Suprapubic skin (tissue), 4 donors: ENCODE measurements at regions not wholly inside any gene's neighbourhood (a gene's known extent, or its start where the extent isn't known, plus 50 kb on each side); places are given as distances from the start of the nearest gene placed in this dataset.
"Not testable (repeated sequence)": the region's sequence is repeated elsewhere in the genome, so short reads cannot be mapped to it uniquely, and the experiment has no call there.

Source experiments
- DNase-seq, 2 donors: peaks; one replicate each; pipeline ENCODE4 v3.0.0-alpha.2; 2019; ENCODE audit warnings: low spot score in 2 of 2
- H3K27ac ChIP-seq: fragments of 200-600 bp; sonication (generic); one replicate; pipeline ENCODE4 v1.5.1; 2019
- H3K27me3 ChIP-seq: fragments of 200-600 bp; sonication (generic); one replicate; pipeline ENCODE4 v1.5.1; 2019
- H3K36me3 ChIP-seq: fragments of 200-600 bp; sonication (generic); one replicate; pipeline ENCODE4 v1.5.1; 2019
- H3K4me1 ChIP-seq: fragments of 200-600 bp; sonication (generic); one replicate; pipeline ENCODE4 v1.5.1; 2019
- H3K4me3 ChIP-seq: fragments of 200-600 bp; sonication (generic); one replicate; pipeline ENCODE4 v1.5.1; 2019; ENCODE audit warnings: mild to moderate bottlenecking
- H3K9me3 ChIP-seq: fragments of 200-600 bp; sonication (generic); one replicate; pipeline ENCODE4 v1.5.1; 2019
- EP300 ChIP-seq: sonication (generic); formaldehyde crosslinking; IDR thresholded peaks from one replicate; pipeline ENCODE4 v1.6.1; 2017; ENCODE audit warnings: antibody characterized with exemption
- POLR2A ChIP-seq, 2 donors: fragments of 450-650 bp; IDR thresholded peaks; one replicate each; pipeline ENCODE4 v1.6.1; 2017; ENCODE audit warnings: antibody characterized with exemption in 2 of 2, mild to moderate bottlenecking in 2 of 2, moderate library complexity in 2 of 2
- POLR2AphosphoS5 ChIP-seq, 3 donors: sonication (generic); formaldehyde crosslinking; IDR thresholded peaks; one replicate each; pipeline ENCODE4 v1.6.1; 2017; ENCODE audit warnings: antibody characterized with exemption in 3 of 3
- WGBS: methylation state at CpG from one replicate; pipeline ENCODE4 v1.1.5; 2018; 5-methylcytosine and 5-hydroxymethylcytosine counted together
- TF ChIP-seq, protein P1 (sequence below), 2 donors: fragments of 200-600 bp in 1 of 2; fragments of 450-650 bp in 1 of 2; sonication (generic) in 1 of 2; IDR thresholded peaks; one replicate each; pipeline ENCODE4 v1.5.1; 2016 to 2019; ENCODE audit warnings: antibody characterized with exemption in 2 of 2, mild to moderate bottlenecking in 1 of 2, moderate library complexity in 1 of 2

DNA sequence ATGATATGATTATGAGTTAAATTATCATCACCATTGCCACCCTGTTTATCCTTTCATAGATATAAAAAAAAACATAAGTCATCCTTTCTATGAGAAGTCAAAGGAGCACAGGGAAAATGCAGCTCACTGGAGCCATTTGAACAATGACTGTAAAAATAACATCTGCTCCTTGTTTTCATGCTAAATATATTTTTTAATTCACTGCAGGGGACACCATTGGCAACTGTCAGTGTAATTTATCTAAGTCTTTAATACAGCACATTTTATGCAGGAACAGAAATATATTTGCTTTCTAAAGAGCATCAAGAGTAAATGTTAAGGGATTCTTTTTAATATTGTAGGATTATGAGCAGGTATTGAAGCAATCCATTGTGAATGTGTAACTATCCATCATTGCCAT is 371.3 kb downstream of the ZBBX start:
- Histone ChIP-seq H3K27ac (no peak overlapping the region), H3K4me3 (no peak overlapping the region), H3K4me1 (no peaks in the 10 kb centered on the region), H3K9me3 (no peaks in the 10 kb centered on the region), H3K27me3 (no peaks in the 10 kb centered on the region), H3K36me3 (no peaks in the 10 kb centered on the region)
- no peak for DNase-seq
- TF ChIP-seq, protein P1, sequence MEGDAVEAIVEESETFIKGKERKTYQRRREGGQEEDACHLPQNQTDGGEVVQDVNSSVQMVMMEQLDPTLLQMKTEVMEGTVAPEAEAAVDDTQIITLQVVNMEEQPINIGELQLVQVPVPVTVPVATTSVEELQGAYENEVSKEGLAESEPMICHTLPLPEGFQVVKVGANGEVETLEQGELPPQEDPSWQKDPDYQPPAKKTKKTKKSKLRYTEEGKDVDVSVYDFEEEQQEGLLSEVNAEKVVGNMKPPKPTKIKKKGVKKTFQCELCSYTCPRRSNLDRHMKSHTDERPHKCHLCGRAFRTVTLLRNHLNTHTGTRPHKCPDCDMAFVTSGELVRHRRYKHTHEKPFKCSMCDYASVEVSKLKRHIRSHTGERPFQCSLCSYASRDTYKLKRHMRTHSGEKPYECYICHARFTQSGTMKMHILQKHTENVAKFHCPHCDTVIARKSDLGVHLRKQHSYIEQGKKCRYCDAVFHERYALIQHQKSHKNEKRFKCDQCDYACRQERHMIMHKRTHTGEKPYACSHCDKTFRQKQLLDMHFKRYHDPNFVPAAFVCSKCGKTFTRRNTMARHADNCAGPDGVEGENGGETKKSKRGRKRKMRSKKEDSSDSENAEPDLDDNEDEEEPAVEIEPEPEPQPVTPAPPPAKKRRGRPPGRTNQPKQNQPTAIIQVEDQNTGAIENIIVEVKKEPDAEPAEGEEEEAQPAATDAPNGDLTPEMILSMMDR (IDR thresholded peaks at IDR 0.05): no peak
- TF ChIP-seq POLR2A (IDR thresholded peaks at IDR 0.05): no peak
- TF ChIP-seq EP300: no peak
- TF ChIP-seq POLR2AphosphoS5 (IDR thresholded peaks at IDR 0.05): no peak

- H3K36me3 ChIP-seq: no peaks in the 10 kb centered on the region
- H3K4me3 ChIP-seq: no peak overlapping the region
- TF ChIP-seq, protein P1 (IDR thresholded peaks at IDR 0.05): no peak
- TF ChIP-seq POLR2AphosphoS5 (IDR thresholded peaks at IDR 0.05): no peak
- TF ChIP-seq EP300: no peak
- no peak for DNase-seq
- WGBS: 97% methylated on average over 3 of the region's 4 CpGs
- no peaks in the 10 kb centered on the region for H3K4me1 ChIP-seq
- H3K27ac ChIP-seq: no peak overlapping the region
- H3K27me3 ChIP-seq: no peaks in the 10 kb centered on the region
- H3K9me3 ChIP-seq: no peaks in the 10 kb centered on the region
Measured at GRCh38 chr3:167001374-167001773, 378.7 kb downstream of the ZBBX start.

DNA sequence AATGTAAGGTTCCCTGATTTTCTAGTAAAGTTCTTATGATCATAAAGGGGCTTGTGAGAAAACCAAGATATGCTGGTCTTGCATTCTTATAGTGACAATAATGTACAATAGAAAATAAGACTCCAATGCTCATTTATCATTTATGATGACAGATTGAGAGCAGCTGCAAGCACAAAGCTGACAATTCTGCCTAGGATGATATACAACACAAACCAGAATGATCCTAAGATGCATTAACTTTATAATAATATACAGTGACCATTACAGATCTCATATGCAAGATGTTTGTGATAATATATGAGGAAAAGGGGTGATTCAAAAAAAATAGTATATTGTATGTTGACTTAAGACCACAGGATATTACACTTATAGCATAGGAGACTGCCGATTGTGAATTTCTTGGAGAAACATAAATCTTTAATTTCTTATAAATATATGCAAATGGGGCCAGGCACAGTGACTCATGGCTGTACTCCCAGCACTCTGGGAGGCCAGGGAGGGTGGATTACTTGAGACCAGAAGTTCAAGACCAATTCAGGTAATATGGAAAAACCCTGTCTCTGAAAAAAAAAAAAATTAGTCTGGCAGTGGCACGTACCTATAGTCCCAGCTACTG is 387.0 kb downstream of the ZBBX start:
- TF ChIP-seq POLR2AphosphoS5 (IDR thresholded peaks at IDR 0.05) (no peak), EP300 (no peak), POLR2A (IDR thresholded peaks at IDR 0.05) (no peak)
- TF ChIP-seq, protein P1 (IDR thresholded peaks at IDR 0.05): no peak
- no peaks in the 10 kb centered on the region for H3K36me3 ChIP-seq
- no peak overlapping the region for H3K27ac ChIP-seq
- H3K27me3 ChIP-seq: no peaks in the 10 kb centered on the region
- no peak for DNase-seq
- H3K4me1 ChIP-seq: no peaks in the 10 kb centered on the region
- H3K9me3 ChIP-seq: no peaks in the 10 kb centered on the region
- no peak overlapping the region for H3K4me3 ChIP-seq
- 45% methylated on average over 2 of the region's 2 CpGs for WGBS

DNA sequence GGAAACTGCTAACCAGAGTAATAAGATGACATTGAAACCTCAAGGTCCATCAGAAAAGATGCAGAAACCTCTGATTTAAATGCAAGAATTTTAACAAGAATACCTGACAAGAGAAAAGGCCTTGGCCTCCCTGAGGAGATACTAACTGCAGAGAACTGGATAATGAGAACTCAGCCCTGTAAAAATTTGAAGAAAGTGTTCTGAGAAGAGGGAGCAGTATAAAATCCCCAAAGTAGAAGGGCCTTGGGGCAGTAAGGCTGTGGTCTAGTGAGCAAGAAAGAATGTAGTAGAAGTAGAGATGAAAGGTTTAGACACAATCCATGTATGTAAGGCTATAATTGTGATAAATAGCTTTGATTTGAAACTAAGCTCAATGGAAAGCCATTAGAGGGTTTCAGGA is 394.1 kb downstream of the ZBBX start:
- Histone ChIP-seq H3K27me3 (no peaks in the 10 kb centered on the region), H3K27ac (no peak overlapping the region)

DNA sequence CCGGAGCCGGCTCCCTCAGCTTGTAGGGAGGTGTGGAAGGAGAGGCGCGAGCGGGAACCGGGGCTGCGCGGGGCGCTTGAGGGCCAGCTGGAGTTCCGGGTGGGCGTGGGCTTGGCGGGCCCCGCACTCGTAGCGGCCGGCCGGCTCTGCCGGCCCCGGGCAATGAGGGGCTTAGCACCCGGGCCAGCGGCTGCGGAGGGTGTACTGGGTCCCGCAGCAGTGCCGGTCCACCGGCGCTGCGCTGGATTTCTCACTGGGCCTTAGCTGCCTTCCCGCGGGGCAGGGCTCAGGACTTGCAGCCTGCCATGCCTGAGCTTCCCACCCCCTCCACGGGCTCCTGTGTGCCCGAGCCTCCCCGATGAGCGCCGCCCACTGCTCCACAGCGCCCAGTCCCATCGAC is 404.3 kb downstream of the ZBBX start:
- 89% methylated on average over 7 of the region's 36 CpGs for WGBS
- H3K27me3 ChIP-seq, H3K36me3 ChIP-seq, DNase-seq, H3K9me3 ChIP-seq, H3K4me1 ChIP-seq, H3K27ac ChIP-seq, H3K4me3 ChIP-seq: not testable (repeated sequence)

More for the DNA sequence above, 394.1 kb downstream of the ZBBX start:
- TF ChIP-seq POLR2AphosphoS5 (IDR thresholded peaks at IDR 0.05) (no peak), EP300 (no peak), POLR2A (IDR thresholded peaks at IDR 0.05) (no peak)
- TF ChIP-seq, protein P1 (IDR thresholded peaks at IDR 0.05): no peak
- H3K4me1 ChIP-seq: no peaks in the 10 kb centered on the region
- no peaks in the 10 kb centered on the region for H3K9me3 ChIP-seq
- no peak overlapping the region for H3K4me3 ChIP-seq
- no peak for DNase-seq
- no peaks in the 10 kb centered on the region for H3K36me3 ChIP-seq

DNA sequence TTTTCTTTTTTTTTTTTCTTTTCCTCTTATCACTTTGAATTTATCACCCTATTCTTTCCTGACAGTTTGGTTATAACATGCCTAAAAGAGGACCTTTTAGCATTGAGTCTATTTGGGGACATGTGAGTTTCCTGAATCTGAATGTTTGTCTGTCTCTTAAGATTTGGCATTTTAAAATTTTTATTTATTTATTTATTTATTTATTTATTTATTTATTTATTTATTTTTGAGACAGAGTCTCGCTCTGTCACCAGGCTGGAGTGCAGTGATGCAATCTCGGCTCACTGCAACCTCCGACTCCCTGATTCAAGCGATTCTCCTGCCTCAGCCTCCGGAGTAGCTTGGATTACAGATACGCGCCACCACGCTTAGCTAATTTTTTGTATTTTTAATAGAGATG is 412.4 kb downstream of the ZBBX start:
- H3K9me3 ChIP-seq, H3K36me3 ChIP-seq, H3K4me1 ChIP-seq, DNase-seq, H3K4me3 ChIP-seq, H3K27ac ChIP-seq, H3K27me3 ChIP-seq: not testable (repeated sequence)
- 97% methylated on average over 8 of the region's 8 CpGs for WGBS
